HFFc6 (cell line): ENCODE measurements at regions not wholly inside any gene's neighbourhood (a gene's known extent, or its start where the extent isn't known, plus 50 kb on each side); places are given as distances from the start of the nearest gene placed in this dataset.

Source experiments
- DNase-seq: peaks from one replicate; pipeline ENCODE4 v3.0.0-alpha.2; 2018
- H3K27ac Mint-ChIP-seq: 2 replicates; pipeline ENCODE4 v1.8.0; 2020; ENCODE audit warnings: mild to moderate bottlenecking, mixed read lengths
- H3K27me3 Mint-ChIP-seq: 2 replicates; pipeline ENCODE4 v1.8.0; 2021; ENCODE audit warnings: mild to moderate bottlenecking, moderate library complexity, mixed read lengths; ENCODE audit not compliant: insufficient read depth
- H3K36me3 Mint-ChIP-seq: 2 replicates; pipeline ENCODE4 v1.8.0; 2021; ENCODE audit warnings: low read depth, mixed read lengths
- H3K4me1 Mint-ChIP-seq: 2 replicates; pipeline ENCODE4 v1.8.0; 2020; ENCODE audit warnings: low read depth, mixed read lengths
- H3K4me3 Mint-ChIP-seq: 2 replicates; pipeline ENCODE4 v1.8.0; 2020; ENCODE audit warnings: mild to moderate bottlenecking, moderate library complexity, mixed read lengths
- H3K9me3 Mint-ChIP-seq: 2 replicates; pipeline ENCODE4 v1.8.0; 2020; ENCODE audit warnings: mild to moderate bottlenecking, mixed read lengths
- TF ChIP-seq, protein P1 (sequence below): fragments of 200-600 bp; sonication (generic); IDR thresholded peaks from 2 replicates; pipeline ENCODE4 v1.5.0; 2021; ENCODE audit warnings: antibody characterized with exemption, mild to moderate bottlenecking

DNA sequence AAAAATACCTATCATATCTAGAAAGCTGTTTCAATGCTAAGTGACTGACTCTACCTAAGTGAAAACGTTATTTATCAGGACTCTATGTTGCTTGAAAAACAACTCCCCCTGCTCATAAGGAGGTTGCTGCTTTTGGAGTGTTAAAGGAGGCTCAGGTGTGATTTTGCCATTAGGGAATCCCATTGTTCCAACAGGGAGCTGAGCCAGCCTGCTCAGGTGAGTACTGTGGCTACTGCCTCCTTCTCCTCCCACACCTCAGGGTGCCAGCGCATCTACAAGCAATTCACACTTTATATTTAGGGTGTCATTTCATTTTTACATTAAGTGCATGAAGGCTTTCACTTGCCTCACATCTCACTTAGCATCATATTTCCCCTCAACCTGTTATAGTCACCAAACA is 84.7 kb downstream of the SEM1 start:
- no peak for DNase-seq
- no peak overlapping the region for H3K27ac Mint-ChIP-seq
- peaks cover 2% of the 10 kb centered on the region; the same call in 1 of the 2 replicates for H3K27me3 Mint-ChIP-seq
- no peak overlapping the region for H3K4me3 Mint-ChIP-seq
- H3K36me3 Mint-ChIP-seq: no peaks in the 10 kb centered on the region
- H3K4me1 Mint-ChIP-seq: no peaks in the 10 kb centered on the region
- peaks cover 5% of the 10 kb centered on the region for H3K9me3 Mint-ChIP-seq
- TF ChIP-seq, protein P1, sequence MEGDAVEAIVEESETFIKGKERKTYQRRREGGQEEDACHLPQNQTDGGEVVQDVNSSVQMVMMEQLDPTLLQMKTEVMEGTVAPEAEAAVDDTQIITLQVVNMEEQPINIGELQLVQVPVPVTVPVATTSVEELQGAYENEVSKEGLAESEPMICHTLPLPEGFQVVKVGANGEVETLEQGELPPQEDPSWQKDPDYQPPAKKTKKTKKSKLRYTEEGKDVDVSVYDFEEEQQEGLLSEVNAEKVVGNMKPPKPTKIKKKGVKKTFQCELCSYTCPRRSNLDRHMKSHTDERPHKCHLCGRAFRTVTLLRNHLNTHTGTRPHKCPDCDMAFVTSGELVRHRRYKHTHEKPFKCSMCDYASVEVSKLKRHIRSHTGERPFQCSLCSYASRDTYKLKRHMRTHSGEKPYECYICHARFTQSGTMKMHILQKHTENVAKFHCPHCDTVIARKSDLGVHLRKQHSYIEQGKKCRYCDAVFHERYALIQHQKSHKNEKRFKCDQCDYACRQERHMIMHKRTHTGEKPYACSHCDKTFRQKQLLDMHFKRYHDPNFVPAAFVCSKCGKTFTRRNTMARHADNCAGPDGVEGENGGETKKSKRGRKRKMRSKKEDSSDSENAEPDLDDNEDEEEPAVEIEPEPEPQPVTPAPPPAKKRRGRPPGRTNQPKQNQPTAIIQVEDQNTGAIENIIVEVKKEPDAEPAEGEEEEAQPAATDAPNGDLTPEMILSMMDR: no peak

DNA sequence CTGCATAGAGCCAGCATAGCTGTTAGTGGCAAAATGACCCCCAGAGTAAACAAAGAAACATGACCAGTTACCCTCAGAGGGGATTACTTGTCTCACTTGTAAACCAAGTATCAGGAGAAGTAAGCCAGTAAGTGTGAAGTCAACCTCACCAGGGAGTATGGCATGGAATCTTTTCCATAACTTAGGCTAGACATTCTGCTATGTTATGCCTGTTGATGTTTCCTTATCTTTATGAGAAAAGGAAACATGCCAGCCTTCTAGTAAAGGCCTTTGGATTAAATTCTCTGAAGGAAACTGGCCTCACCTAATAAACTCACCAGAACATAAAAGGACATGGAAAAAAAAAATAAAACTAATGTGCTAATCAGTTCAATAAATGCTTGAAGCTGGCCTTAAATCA is 87.7 kb downstream of the SEM1 start:
- no peak overlapping the region for H3K27ac Mint-ChIP-seq
- peaks cover 2% of the 10 kb centered on the region; the same call in 1 of the 2 replicates for H3K27me3 Mint-ChIP-seq
- H3K36me3 Mint-ChIP-seq: no peaks in the 10 kb centered on the region; the same call in 1 of the 2 replicates
- no peak overlapping the region for H3K4me3 Mint-ChIP-seq
- DNase-seq: no peak
- H3K4me1 Mint-ChIP-seq: no peaks in the 10 kb centered on the region
- peaks cover 9% of the 10 kb centered on the region for H3K9me3 Mint-ChIP-seq
- TF ChIP-seq, protein P1: no peak

DNA sequence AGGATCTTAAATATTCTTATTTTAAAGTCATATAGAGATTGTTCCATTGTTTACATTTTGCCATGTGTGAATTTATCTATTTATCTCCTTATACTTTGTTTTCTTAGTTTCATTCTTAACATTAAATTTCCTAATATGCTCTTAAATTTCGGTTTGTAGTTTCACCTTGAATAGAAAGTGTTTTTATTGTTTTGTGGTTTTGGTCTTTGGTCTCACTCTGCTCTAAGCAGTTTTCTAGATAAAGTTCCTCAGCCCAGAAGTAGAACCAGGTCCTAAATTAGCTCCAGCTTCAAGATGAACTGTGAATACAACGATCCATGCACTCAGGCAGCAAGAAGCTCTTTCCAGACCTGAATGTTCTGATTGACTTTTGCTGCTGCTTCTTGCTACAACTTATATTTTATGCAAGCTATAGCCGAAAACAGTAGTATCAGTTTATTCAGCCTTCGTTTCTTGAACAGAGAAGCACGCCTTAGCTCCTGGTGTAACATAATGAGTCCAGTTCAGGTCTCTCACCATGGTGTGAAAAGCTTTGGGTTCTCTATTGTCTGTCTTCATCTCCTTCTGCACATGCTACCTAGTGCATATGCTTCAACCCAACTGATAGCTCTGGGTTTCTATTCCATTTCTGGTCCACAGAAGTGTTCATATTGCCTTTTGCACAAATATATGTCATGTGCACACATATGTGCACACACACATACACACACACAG is 95.3 kb downstream of the SEM1 start:
- no peaks in the 10 kb centered on the region for H3K4me1 Mint-ChIP-seq
- no peaks in the 10 kb centered on the region for H3K27me3 Mint-ChIP-seq
- peaks cover 10% of the 10 kb centered on the region for H3K9me3 Mint-ChIP-seq
- no peak overlapping the region for H3K4me3 Mint-ChIP-seq
- no peak for DNase-seq
- no peaks in the 10 kb centered on the region; the same call in 1 of the 2 replicates for H3K36me3 Mint-ChIP-seq
- TF ChIP-seq, protein P1: no peak
- no peak overlapping the region for H3K27ac Mint-ChIP-seq

DNA sequence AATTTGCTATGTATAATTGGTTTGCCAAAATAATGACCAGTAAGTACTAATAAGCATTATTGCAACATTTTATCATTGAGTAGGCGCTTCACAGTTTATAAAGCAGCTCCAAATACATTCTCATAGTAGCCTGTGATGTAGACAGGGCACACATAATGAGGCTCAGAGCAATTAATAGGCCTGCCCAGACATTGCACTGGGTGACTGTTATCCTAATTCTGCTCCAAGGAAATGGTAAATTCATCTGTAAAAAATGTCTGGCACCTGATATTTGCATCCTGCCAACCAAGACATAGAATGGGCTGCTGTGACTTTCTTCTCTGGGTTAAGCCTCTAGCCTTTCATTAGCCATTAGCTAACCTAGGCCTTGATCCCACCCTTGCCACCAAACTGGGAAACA is 97.6 kb downstream of the SEM1 start:
- Mint-ChIP-seq H3K4me1 (no peaks in the 10 kb centered on the region), H3K9me3 (peaks cover 6% of the 10 kb centered on the region), H3K4me3 (no peak overlapping the region), H3K27me3 (no peaks in the 10 kb centered on the region), H3K36me3 (no peaks in the 10 kb centered on the region), H3K27ac (no peak overlapping the region)
- TF ChIP-seq, protein P1: no peak
- no peak for DNase-seq

DNA sequence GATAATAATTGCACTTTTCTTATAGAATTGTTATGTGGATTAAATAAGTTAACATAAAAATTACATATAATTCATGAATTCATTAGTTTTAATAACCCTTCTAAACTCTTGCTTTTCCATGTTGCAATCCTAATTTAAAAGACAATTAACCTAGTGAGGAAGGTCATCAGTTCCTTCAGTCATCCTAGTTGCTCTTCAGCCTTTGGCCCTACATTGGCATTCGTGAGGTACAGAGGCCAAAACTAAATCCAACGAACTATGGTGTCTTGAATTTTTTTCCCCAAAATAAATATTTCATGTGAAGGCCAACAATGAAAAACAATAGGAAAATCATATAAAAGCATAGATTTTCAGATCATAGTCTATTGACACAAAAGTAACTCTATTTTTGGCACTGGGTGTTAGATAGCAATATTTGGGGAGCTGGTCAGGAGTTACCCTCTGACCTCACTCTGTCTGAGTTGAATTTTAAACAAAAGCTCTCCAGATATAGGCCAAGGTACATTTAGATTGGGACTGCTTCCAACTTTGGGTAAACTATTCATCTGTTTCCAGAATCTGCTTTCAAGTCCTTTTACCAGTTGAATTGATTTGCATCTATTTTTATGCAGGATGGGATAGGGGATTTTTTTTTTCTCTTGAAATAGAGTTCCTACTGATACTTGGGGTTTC is 104.5 kb downstream of the SEM1 start:
- Mint-ChIP-seq H3K9me3 (peaks cover 12% of the 10 kb centered on the region), H3K27me3 (peaks cover 6% of the 10 kb centered on the region; the same call in 1 of the 2 replicates), H3K4me1 (no peaks in the 10 kb centered on the region), H3K36me3 (no peaks in the 10 kb centered on the region), H3K4me3 (no peak overlapping the region), H3K27ac (no peak overlapping the region)
- DNase-seq: no peak
- TF ChIP-seq, protein P1: no peak
